Testis (tissue), 2 donors: ENCODE measurements at regions not wholly inside any gene's neighbourhood (a gene's known extent, or its start where the extent isn't known, plus 50 kb on each side); places are given as distances from the start of the nearest gene placed in this dataset.
A peak's percentile ranks its signal among the peaks of the same experiment; 100 is the strongest.
"Not testable (repeated sequence)": the region's sequence is repeated elsewhere in the genome, so short reads cannot be mapped to it uniquely, and the experiment has no call there.

Experiments
- DNase-seq: peaks from one replicate; pipeline ENCODE4 v3.0.0-alpha.2; 2019
- H3K27ac ChIP-seq, 2 donors: fragments of 200-600 bp; sonication (generic); one replicate each; pipeline ENCODE4 v1.5.1; 2019
- H3K27me3 ChIP-seq: fragments of 200-600 bp; sonication (generic); one replicate; pipeline ENCODE4 v1.5.1; 2019
- H3K36me3 ChIP-seq: fragments of 200-600 bp; sonication (generic); one replicate; pipeline ENCODE4 v1.5.1; 2017; ENCODE audit warnings: low read depth; ENCODE audit errors: missing control alignments
- H3K4me1 ChIP-seq: fragments of 200-600 bp; sonication (generic); one replicate; pipeline ENCODE4 v1.5.1; 2019
- H3K4me3 ChIP-seq, 2 donors: fragments of 200-600 bp; sonication (generic); one replicate each; pipeline ENCODE4 v1.5.1; 2017 to 2019
- H3K9me3 ChIP-seq: fragments of 200-600 bp; sonication (generic); one replicate; pipeline ENCODE4 v1.5.1; 2017
- CTCF ChIP-seq, 3 experiments: fragments of 450-650 bp in 2 of 3; fragments of 200-600 bp in 1 of 3; sonication (generic) in 1 of 3; IDR thresholded peaks; one replicate each; pipeline ENCODE4 v1.5.1; 2016 to 2019; ENCODE audit warnings: antibody characterized with exemption in 3 of 3, mild to moderate bottlenecking in 2 of 3, moderate library complexity in 1 of 3
- POLR2A ChIP-seq: fragments of 450-650 bp; IDR thresholded peaks from one replicate; pipeline ENCODE4 v1.6.1; 2017; ENCODE audit warnings: antibody characterized with exemption, mild to moderate bottlenecking, moderate library complexity
- WGBS, 2 donors: methylation state at CpG; one replicate each; pipeline ENCODE4 v1.1.5; 2018; 5-methylcytosine and 5-hydroxymethylcytosine counted together
- intact Hi-C: fragments of 100-400 bp; cut with DNase I; formaldehyde crosslinking; loops from one replicate; pipeline ENCODE4 v1.15.1; 2023; ENCODE audit warnings: low total_unique reads

- H3K27me3 ChIP-seq, result no peaks in the 10 kb centered on the region
- 63 to 70% methylated on average over 20 to 21 of the region's 21 CpGs for WGBS, 2 donors
- no peaks in the 10 kb centered on the region for H3K36me3 ChIP-seq
- peak overlapping the region in 1 of 2 donors; percentile 4 for H3K4me3 ChIP-seq
- H3K27ac ChIP-seq, result no peak overlapping the region
- TF ChIP-seq CTCF (IDR thresholded peaks at IDR 0.05), result no peak
- no peak for TF ChIP-seq POLR2A
- no peak for DNase-seq
- H3K4me1 ChIP-seq, result no peaks in the 10 kb centered on the region
- H3K9me3 ChIP-seq, result no peaks in the 10 kb centered on the region
- intact Hi-C loops, result no loop called here
These were observed 103.9 kb downstream of the ZBTB18 start for GRCh38 chr1:244154872-244155531.

- H3K36me3 ChIP-seq, result no peaks in the 10 kb centered on the region
- intact Hi-C loops, result no loop called here
- no peak for DNase-seq
- H3K27me3 ChIP-seq, result no peaks in the 10 kb centered on the region
- 69 to 72% methylated on average over 11 of the region's 11 CpGs for WGBS, 2 donors
- no peak overlapping the region for H3K27ac ChIP-seq
- no peak for TF ChIP-seq POLR2A
- no peak for TF ChIP-seq CTCF (IDR thresholded peaks at IDR 0.05)
- H3K4me1 ChIP-seq, result no peaks in the 10 kb centered on the region
- no peaks in the 10 kb centered on the region for H3K9me3 ChIP-seq
- peak overlapping the region in 1 of 2 donors; percentile 4 for H3K4me3 ChIP-seq
These were observed 104.6 kb downstream of the ZBTB18 start for GRCh38 chr1:244155661-244156060.

GRCh38 chr1:244156617-244157016, 105.5 kb downstream of the ZBTB18 start:
- intact Hi-C loops, DNase-seq, H3K4me3 ChIP-seq, H3K4me1 ChIP-seq, H3K36me3 ChIP-seq, H3K27me3 ChIP-seq, H3K27ac ChIP-seq, H3K9me3 ChIP-seq: not testable (repeated sequence)

GRCh38 chr1:244157731-244158438, 106.8 kb downstream of the ZBTB18 start:
- Histone ChIP-seq H3K4me3 (no peak overlapping the region), H3K27ac (no peak overlapping the region), H3K36me3 (no peaks in the 10 kb centered on the region), H3K27me3 (no peaks in the 10 kb centered on the region), H3K9me3 (no peaks in the 10 kb centered on the region), H3K4me1 (no peaks in the 10 kb centered on the region)
- intact Hi-C loops, result no loop called here
- DNase-seq, result no peak
- 96 to 97% methylated on average over 3 of the region's 3 CpGs for WGBS, 2 donors
- TF ChIP-seq CTCF (IDR thresholded peaks at IDR 0.05), result no peak
- no peak for TF ChIP-seq POLR2A

- Histone ChIP-seq H3K9me3 (no peaks in the 10 kb centered on the region), H3K4me1 (no peaks in the 10 kb centered on the region), H3K4me3 (no peak overlapping the region), H3K27ac (no peak overlapping the region), H3K36me3 (no peaks in the 10 kb centered on the region), H3K27me3 (no peaks in the 10 kb centered on the region)
- DNase-seq, result no peak
- intact Hi-C loops, result no loop called here
- TF ChIP-seq CTCF (IDR thresholded peaks at IDR 0.05), result no peak
- TF ChIP-seq POLR2A, result no peak
- WGBS, 2 donors, result 89 to 94% methylated on average over 8 of the region's 8 CpGs
These were observed 108.6 kb downstream of the ZBTB18 start for GRCh38 chr1:244159646-244160045.
